Neural progenitor cell (in vitro differentiated cells): ENCODE measurements at regions not wholly inside any gene's neighbourhood (a gene's known extent, or its start where the extent isn't known, plus 50 kb on each side); places are given as distances from the start of the nearest gene placed in this dataset.

Experiments
- DNase-seq: peaks from one replicate; pipeline ENCODE4 v3.0.0-alpha.2; 2016; ENCODE audit warnings: low spot score
- H2AFZ ChIP-seq: fragments of 200-600 bp; sonication (generic); replicated peaks from 2 replicates; pipeline ENCODE4 v1.6.1; 2016; ENCODE audit warnings: antibody characterized with exemption
- H3F3A ChIP-seq: fragments of 200-600 bp; sonication (generic); 2 replicates; pipeline ENCODE4 v1.6.1; 2016; ENCODE audit warnings: antibody characterized with exemption, low read depth
- H3K27ac ChIP-seq: fragments of 200-600 bp; sonication (generic); 2 replicates; pipeline ENCODE4 v1.5.1; 2016; ENCODE audit warnings: mild to moderate bottlenecking
- H3K27me3 ChIP-seq: fragments of 200-600 bp; sonication (generic); 2 replicates; pipeline ENCODE4 v1.6.1; 2016; ENCODE audit warnings: mild to moderate bottlenecking, moderate library complexity
- H3K36me3 ChIP-seq: fragments of 200-600 bp; sonication (generic); 2 replicates; pipeline ENCODE4 v1.5.1; 2016
- H3K4me1 ChIP-seq: fragments of 200-600 bp; sonication (generic); 2 replicates; pipeline ENCODE4 v1.6.1; 2016; ENCODE audit warnings: mixed run types
- H3K4me2 ChIP-seq: fragments of 200-600 bp; sonication (generic); 2 replicates; pipeline ENCODE4 v1.6.1; 2016
- H3K4me3 ChIP-seq: fragments of 200-600 bp; sonication (generic); 2 replicates; pipeline ENCODE4 v1.5.1; 2016
- H3K79me2 ChIP-seq: fragments of 200-600 bp; sonication (generic); 2 replicates; pipeline ENCODE4 v1.6.1; 2016; ENCODE audit warnings: low read depth
- H3K9ac ChIP-seq: fragments of 200-600 bp; sonication (generic); 2 replicates; pipeline ENCODE4 v1.6.1; 2016
- H3K9me3 ChIP-seq: fragments of 200-600 bp; sonication (generic); 2 replicates; pipeline ENCODE4 v1.5.1; 2016; ENCODE audit warnings: low read depth
- H4K20me1 ChIP-seq: fragments of 200-600 bp; sonication (generic); 2 replicates; pipeline ENCODE4 v1.6.1; 2016; ENCODE audit warnings: low read depth
- H3K27ac Mint-ChIP-seq: 3 replicates; pipeline ENCODE4 v1.8.0; 2021; ENCODE audit warnings: mixed read lengths
- H3K27me3 Mint-ChIP-seq: 2 replicates; pipeline ENCODE4 v1.8.0; 2022; ENCODE audit warnings: low read depth, mild to moderate bottlenecking, inconsistent platforms, moderate library complexity, mixed read lengths; ENCODE audit not compliant: insufficient read depth
- H3K36me3 Mint-ChIP-seq: 3 replicates; pipeline ENCODE4 v1.8.0; 2021; ENCODE audit warnings: mixed read lengths
- H3K4me1 Mint-ChIP-seq: 3 replicates; pipeline ENCODE4 v1.8.0; 2021; ENCODE audit warnings: mixed read lengths
- H3K4me3 Mint-ChIP-seq: 3 replicates; pipeline ENCODE4 v1.8.0; 2021; ENCODE audit warnings: mild to moderate bottlenecking, moderate library complexity, mixed read lengths
- H3K9me3 Mint-ChIP-seq: 3 replicates; pipeline ENCODE4 v1.8.0; 2020; ENCODE audit warnings: mixed read lengths
- EZH2 ChIP-seq: fragments of 200-600 bp; sonication (generic); IDR thresholded peaks from 2 replicates; pipeline ENCODE4 v1.6.1; 2017; ENCODE audit warnings: antibody characterized with exemption, mild to moderate bottlenecking, moderate library complexity
- EZH2phosphoT487 ChIP-seq: fragments of 200-600 bp; sonication (generic); IDR thresholded peaks from 2 replicates; pipeline ENCODE4 v1.6.1; 2017; ENCODE audit warnings: antibody characterized with exemption
- TF ChIP-seq, protein P1 (sequence below): fragments of 200-600 bp; sonication (generic); IDR thresholded peaks from 2 replicates; pipeline ENCODE4 v1.5.1; 2017; ENCODE audit warnings: antibody characterized with exemption, mild to moderate bottlenecking

DNA sequence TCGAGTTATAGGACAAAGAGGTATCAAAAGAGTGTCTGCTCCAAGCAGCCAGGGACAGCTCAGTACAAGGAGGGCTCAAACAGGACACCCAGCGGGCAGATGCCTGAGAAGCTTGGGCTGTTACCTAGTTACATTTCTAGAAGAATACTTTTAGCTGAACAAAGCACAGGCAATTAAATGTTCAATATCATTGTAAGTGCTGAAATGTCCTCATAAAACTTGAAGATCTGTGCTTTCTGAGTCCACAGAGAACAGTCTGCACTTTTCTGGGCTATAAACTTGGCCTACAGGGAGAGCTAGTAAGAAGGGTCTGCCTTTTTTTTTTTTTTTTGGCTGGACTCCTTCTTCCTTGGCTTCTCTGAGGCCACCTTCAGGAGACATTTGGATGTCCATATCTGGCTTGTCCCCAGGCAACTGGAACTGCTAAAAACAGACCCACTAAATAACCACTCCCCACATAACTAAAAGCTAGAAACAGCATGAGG, 123.2 kb downstream of the SLC16A9 start:
- Histone ChIP-seq H2AFZ (no peak overlapping the region), H3K27ac (no peak overlapping the region), H3K9ac (no peak overlapping the region), H3K4me1 (no peaks in the 10 kb centered on the region), H3K27me3 (no peaks in the 10 kb centered on the region), H3K4me2 (no peak overlapping the region), H3F3A (no peaks in the 10 kb centered on the region), H3K4me3 (no peak overlapping the region), H3K9me3 (no peaks in the 10 kb centered on the region), H4K20me1 (no peaks in the 10 kb centered on the region), H3K36me3 (no peaks in the 10 kb centered on the region), H3K79me2 (no peaks in the 10 kb centered on the region)
- H3K36me3 Mint-ChIP-seq = no peaks in the 10 kb centered on the region
- no peak overlapping the region for H3K4me3 Mint-ChIP-seq
- DNase-seq = no peak
- TF ChIP-seq, protein P1, sequence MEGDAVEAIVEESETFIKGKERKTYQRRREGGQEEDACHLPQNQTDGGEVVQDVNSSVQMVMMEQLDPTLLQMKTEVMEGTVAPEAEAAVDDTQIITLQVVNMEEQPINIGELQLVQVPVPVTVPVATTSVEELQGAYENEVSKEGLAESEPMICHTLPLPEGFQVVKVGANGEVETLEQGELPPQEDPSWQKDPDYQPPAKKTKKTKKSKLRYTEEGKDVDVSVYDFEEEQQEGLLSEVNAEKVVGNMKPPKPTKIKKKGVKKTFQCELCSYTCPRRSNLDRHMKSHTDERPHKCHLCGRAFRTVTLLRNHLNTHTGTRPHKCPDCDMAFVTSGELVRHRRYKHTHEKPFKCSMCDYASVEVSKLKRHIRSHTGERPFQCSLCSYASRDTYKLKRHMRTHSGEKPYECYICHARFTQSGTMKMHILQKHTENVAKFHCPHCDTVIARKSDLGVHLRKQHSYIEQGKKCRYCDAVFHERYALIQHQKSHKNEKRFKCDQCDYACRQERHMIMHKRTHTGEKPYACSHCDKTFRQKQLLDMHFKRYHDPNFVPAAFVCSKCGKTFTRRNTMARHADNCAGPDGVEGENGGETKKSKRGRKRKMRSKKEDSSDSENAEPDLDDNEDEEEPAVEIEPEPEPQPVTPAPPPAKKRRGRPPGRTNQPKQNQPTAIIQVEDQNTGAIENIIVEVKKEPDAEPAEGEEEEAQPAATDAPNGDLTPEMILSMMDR = no peak
- TF ChIP-seq EZH2phosphoT487 (no peak), EZH2 (no peak)
- H3K27me3 Mint-ChIP-seq = peaks cover 2% of the 10 kb centered on the region
- no peaks in the 10 kb centered on the region for H3K4me1 Mint-ChIP-seq
- H3K9me3 Mint-ChIP-seq = peaks cover 2% of the 10 kb centered on the region
- no peak overlapping the region for H3K27ac Mint-ChIP-seq

DNA sequence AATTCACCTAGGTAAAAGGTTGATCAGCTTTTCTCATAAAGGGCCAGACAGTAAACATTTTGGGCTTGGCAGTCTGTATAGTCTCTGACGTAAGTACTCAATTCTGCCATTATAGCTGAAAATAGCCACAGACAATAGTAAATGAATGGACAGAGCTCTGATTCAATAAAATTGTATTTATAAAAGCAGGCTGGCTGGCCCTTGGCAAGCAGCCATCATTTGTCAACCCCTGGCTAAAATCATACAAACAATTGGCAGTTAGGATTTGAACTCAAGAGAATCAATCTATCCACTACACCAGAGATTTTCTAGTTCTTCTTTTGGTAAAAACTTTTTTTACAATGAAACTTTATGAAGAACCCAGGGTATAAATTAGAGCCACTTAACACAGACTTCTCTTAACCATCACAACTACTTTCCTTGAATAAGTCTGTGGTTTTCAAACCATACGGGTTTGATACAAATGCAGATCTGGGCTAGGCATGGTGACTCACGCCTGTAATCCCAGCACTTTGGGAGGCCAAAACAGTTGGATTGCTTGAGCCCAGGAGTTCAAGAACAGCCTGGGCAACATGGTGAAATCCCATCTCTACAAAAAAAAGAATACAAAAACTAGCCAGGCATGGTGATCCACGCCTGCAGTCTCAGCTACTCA, 124.5 kb downstream of the SLC16A9 start:
- no peak overlapping the region for H3K4me2 ChIP-seq
- Mint-ChIP-seq H3K9me3 (peaks cover 2% of the 10 kb centered on the region), H3K27me3 (peaks cover 2% of the 10 kb centered on the region)

DNA sequence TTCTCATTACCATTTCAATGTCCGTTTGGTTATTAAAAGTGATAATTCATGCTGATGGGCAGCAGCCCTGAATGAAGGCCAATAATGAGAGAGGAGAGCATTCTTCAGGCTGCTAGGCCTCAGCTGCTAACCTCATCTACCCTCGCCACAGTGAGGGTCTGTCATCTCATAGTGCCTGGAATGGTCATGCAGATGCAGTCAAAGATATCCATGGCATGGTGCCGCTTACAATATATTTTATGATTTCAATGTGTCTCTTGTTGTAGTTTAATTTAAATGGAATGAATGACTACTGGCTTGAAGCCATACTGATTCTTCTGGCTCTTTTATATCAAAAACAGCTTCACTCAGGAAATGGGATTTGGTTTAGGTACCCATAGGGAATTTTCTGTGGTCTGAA, 126.9 kb downstream of the SLC16A9 start:
- H2AFZ ChIP-seq = no peak overlapping the region
- H3K79me2 ChIP-seq = no peaks in the 10 kb centered on the region
- no peak overlapping the region for H3K9ac ChIP-seq
- Mint-ChIP-seq H3K4me3 (no peak overlapping the region), H3K27ac (no peak overlapping the region), H3K36me3 (no peaks in the 10 kb centered on the region), H3K4me1 (no peaks in the 10 kb centered on the region), H3K9me3 (peaks cover 1% of the 10 kb centered on the region), H3K27me3 (peaks cover 2% of the 10 kb centered on the region)
- peaks cover 5% of the 10 kb centered on the region for H3K4me1 ChIP-seq
- H3K27ac ChIP-seq = no peak overlapping the region
- H3K36me3 ChIP-seq = no peaks in the 10 kb centered on the region
- no peaks in the 10 kb centered on the region for H3K27me3 ChIP-seq
- no peak for DNase-seq
- no peaks in the 10 kb centered on the region for H4K20me1 ChIP-seq
- H3F3A ChIP-seq = no peaks in the 10 kb centered on the region
- TF ChIP-seq, protein P1 = no peak
- TF ChIP-seq EZH2phosphoT487 = no peak
- no peak for TF ChIP-seq EZH2
- H3K4me3 ChIP-seq = no peak overlapping the region
- H3K9me3 ChIP-seq = no peaks in the 10 kb centered on the region
- no peak overlapping the region for H3K4me2 ChIP-seq

More for the DNA sequence above, 124.5 kb downstream of the SLC16A9 start:
- TF ChIP-seq, protein P1 = no peak
- no peak for TF ChIP-seq EZH2phosphoT487
- no peak for TF ChIP-seq EZH2
- Histone ChIP-seq H3K27me3 (no peaks in the 10 kb centered on the region), H2AFZ (no peak overlapping the region), H3F3A (no peaks in the 10 kb centered on the region), H3K79me2 (no peaks in the 10 kb centered on the region), H4K20me1 (no peaks in the 10 kb centered on the region), H3K4me1 (peaks cover under 1% of the 10 kb centered on the region), H3K9ac (no peak overlapping the region), H3K27ac (no peak overlapping the region), H3K4me3 (no peak overlapping the region), H3K36me3 (no peaks in the 10 kb centered on the region), H3K9me3 (no peaks in the 10 kb centered on the region)
- DNase-seq = no peak
- Mint-ChIP-seq H3K27ac (no peak overlapping the region), H3K4me1 (no peaks in the 10 kb centered on the region), H3K4me3 (no peak overlapping the region), H3K36me3 (no peaks in the 10 kb centered on the region)
